GM12874 (cell line): ENCODE measurements at regions not wholly inside any gene's neighbourhood (a gene's known extent, or its start where the extent isn't known, plus 50 kb on each side); places are given as distances from the start of the nearest gene placed in this dataset.

Experiments
- TF ChIP-seq, protein P1 (sequence below): IDR thresholded peaks from 2 replicates; pipeline ENCODE4 v1.5.1; 2011; ENCODE audit warnings: low read depth, mild to moderate bottlenecking, control low read depth, low read length, moderate library complexity; ENCODE audit not compliant: insufficient read depth

GRCh38 chr6:105952326-105952725 is 133.8 kb upstream of the PRDM1 start:
- TF ChIP-seq, protein P1, sequence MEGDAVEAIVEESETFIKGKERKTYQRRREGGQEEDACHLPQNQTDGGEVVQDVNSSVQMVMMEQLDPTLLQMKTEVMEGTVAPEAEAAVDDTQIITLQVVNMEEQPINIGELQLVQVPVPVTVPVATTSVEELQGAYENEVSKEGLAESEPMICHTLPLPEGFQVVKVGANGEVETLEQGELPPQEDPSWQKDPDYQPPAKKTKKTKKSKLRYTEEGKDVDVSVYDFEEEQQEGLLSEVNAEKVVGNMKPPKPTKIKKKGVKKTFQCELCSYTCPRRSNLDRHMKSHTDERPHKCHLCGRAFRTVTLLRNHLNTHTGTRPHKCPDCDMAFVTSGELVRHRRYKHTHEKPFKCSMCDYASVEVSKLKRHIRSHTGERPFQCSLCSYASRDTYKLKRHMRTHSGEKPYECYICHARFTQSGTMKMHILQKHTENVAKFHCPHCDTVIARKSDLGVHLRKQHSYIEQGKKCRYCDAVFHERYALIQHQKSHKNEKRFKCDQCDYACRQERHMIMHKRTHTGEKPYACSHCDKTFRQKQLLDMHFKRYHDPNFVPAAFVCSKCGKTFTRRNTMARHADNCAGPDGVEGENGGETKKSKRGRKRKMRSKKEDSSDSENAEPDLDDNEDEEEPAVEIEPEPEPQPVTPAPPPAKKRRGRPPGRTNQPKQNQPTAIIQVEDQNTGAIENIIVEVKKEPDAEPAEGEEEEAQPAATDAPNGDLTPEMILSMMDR = no peak

DNA sequence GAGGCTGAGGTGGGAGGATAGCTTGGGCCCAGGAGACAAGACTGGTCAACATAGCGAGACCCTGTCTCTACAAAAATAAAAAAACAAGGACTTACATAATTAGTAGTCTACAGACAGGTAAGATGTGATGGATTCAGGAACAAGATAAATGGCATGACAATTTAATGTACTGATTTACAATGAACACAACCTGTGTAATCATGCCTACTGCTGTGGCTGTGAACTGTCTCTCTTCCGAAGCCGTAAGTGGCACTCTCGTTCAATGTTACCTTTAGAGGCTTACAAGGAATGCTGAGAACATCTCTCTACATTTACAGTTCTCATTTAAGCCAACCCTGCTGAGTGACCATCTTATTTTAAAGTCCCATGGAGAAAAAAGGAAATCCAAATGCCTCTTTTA is 134.8 kb upstream of the PRDM1 start:
- TF ChIP-seq, protein P1 = no peak

DNA sequence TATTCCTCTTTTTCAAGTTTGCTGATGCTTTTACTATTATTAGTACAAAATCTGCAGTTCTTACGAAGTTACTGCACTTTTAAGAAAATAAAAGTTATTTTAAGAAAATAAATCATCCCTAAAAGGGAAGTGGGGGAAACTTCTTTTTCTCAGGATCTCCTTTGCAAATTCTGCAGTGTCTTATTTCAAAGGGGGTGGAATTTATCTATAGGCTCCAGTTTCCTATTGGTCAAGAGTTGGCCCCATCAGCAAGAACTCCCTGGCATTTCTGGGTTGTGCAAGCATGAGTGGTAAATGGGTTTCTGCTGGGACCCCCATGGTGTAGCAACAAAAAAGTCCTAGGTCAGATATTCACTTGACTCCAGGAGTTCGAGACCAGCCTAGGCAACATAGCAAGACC is 136.3 kb upstream of the PRDM1 start:
- TF ChIP-seq, protein P1 = no peak

- TF ChIP-seq, protein P1 = no peak
These were observed 142.6 kb upstream of the PRDM1 start for GRCh38 chr6:105943514-105943913.

DNA sequence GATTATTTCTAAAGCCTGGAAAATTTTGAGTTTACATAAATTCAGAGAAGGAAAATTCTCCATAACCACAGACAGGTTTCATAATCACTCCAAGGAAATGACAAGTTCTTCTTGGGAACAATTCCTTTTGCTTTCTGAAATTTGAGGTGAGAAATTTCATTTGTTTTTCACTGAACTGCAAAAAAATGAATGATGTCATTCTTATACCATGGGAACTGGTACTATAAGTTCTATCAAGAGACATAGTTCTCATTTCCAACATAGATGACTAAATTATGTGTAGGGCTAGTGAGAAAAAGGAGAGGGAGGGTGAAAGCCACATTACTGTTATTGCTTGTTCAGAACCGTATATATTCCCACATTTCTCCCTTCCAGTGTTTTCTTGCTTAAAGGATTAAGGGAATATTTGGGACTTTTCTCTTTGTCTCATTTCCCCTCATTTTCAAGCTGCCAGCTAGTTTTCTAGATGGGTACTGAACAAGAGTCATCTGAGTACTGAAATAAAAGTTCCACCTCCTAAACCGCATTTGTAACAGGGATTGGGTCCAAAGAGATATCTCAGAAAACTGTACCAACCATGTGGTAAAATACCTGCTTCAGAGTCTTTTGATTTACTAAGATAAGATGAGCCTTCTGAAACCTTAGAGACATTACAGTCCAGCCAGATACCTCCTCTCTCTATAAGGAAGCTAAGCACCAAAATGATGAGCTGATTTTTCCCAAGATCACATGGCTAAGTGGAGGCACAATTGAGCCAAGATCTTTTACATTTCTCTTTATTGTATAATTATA is 144.3 kb upstream of the PRDM1 start:
- TF ChIP-seq, protein P1 = no peak

- TF ChIP-seq, protein P1 = no peak
These were observed 145.1 kb upstream of the PRDM1 start for GRCh38 chr6:105940990-105941389.

GRCh38 chr6:105936972-105937371 is 149.2 kb upstream of the PRDM1 start:
- TF ChIP-seq, protein P1 = no peak
